Sigmoid colon (tissue), 6 donors: ENCODE measurements at regions not wholly inside any gene's neighbourhood (a gene's known extent, or its start where the extent isn't known, plus 50 kb on each side); places are given as distances from the start of the nearest gene placed in this dataset.
A peak's percentile ranks its signal among the peaks of the same experiment; 100 is the strongest.

Experiments used
- DNase-seq: peaks from one replicate; pipeline ENCODE4 v3.0.0-alpha.2; 2019
- H3K27ac ChIP-seq, 4 donors: fragments of 200-600 bp; sonication (generic); one replicate each; pipeline ENCODE4 v1.5.1; 2016 to 2019; ENCODE audit warnings: mild to moderate bottlenecking in 1 of 4
- H3K27me3 ChIP-seq, 3 donors: fragments of 200-600 bp; sonication (generic); one replicate each; pipeline ENCODE4 v1.5.1; 2019; ENCODE audit warnings: mild to moderate bottlenecking in 1 of 3
- H3K36me3 ChIP-seq, 4 donors: fragments of 200-600 bp; sonication (generic); one replicate each; pipeline ENCODE4 v1.5.1; 2016 to 2019
- H3K4me1 ChIP-seq, 4 donors: fragments of 200-600 bp; sonication (generic); one replicate each; pipeline ENCODE4 v1.5.1; 2017 to 2019
- H3K4me3 ChIP-seq, 4 donors: fragments of 200-600 bp; sonication (generic); one replicate each; pipeline ENCODE4 v1.5.1; 2017 to 2019; ENCODE audit warnings: mild to moderate bottlenecking in 2 of 4, moderate library complexity in 1 of 4
- H3K9me3 ChIP-seq, 4 donors: fragments of 200-600 bp in 3 of 4; sonication (generic) in 3 of 4; one replicate each; pipeline versions ENCODE4 v1.5.1 to v1.6.1; 2013 to 2019
- CTCF ChIP-seq, 4 experiments: fragments of 450-650 bp in 3 of 4; fragments of 200-600 bp in 1 of 4; IDR thresholded peaks; one replicate each; pipeline ENCODE4 v1.5.1; 2016 to 2019; ENCODE audit warnings: antibody characterized with exemption in 4 of 4, mild to moderate bottlenecking in 3 of 4, moderate library complexity in 2 of 4
- EP300 ChIP-seq, 4 donors: sonication (generic); formaldehyde crosslinking; IDR thresholded peaks; one replicate each; pipeline ENCODE4 v1.6.1; 2017; ENCODE audit warnings: antibody characterized with exemption in 4 of 4
- POLR2A ChIP-seq, 2 donors: fragments of 450-650 bp; IDR thresholded peaks; one replicate each; pipeline ENCODE4 v1.6.1; 2016; ENCODE audit warnings: antibody characterized with exemption in 2 of 2, mild to moderate bottlenecking in 2 of 2, moderate library complexity in 2 of 2
- POLR2AphosphoS5 ChIP-seq, 4 donors: sonication (generic); formaldehyde crosslinking; IDR thresholded peaks; one replicate each; pipeline ENCODE4 v1.6.1; 2017; ENCODE audit warnings: antibody characterized with exemption in 4 of 4
- WGBS, 2 donors: extraction: QIAGEN DNeasy Blood & Tissue Kit; methylation state at CpG; one replicate each; pipeline ENCODE4 v1.1.7; 2013; 5-methylcytosine and 5-hydroxymethylcytosine counted together
- intact Hi-C: fragments of 100-400 bp; cut with DNase I; formaldehyde crosslinking; loops from one replicate; pipeline ENCODE4 v1.15.1; 2023
- donor health status: healthy with polysubstance abuse.
- donor health status: healthy.

GRCh38 chr6:113406048-113406695, 451.0 kb upstream of the MARCKS start:
- Histone ChIP-seq H3K36me3 (no peaks in the 10 kb centered on the region), H3K4me3 (no peak overlapping the region), H3K27ac (no peak overlapping the region), H3K9me3 (no peaks in the 10 kb centered on the region), H3K27me3 (no peaks in the 10 kb centered on the region), H3K4me1 (no peaks in the 10 kb centered on the region)
- 88 to 90% methylated on average over 4 of the region's 4 CpGs for WGBS, 2 donors
- DNase-seq, result no peak
- TF ChIP-seq CTCF (IDR thresholded peaks at IDR 0.05) (no peak), POLR2A (IDR thresholded peaks at IDR 0.05) (no peak), POLR2AphosphoS5 (IDR thresholded peaks at IDR 0.05) (no peak), EP300 (IDR thresholded peaks at IDR 0.05) (no peak)
- intact Hi-C loops, result no loop called here

- H3K4me3 ChIP-seq, result no peak overlapping the region
- no peaks in the 10 kb centered on the region for H3K36me3 ChIP-seq
- intact Hi-C loops, result loop anchor here (5.0 to 10.0 kb wide), 2 partner anchors 154 to 446 kb away; partner anchors contain the start of gene MARCKS
- no peak overlapping the region for H3K27ac ChIP-seq
- no peak for TF ChIP-seq POLR2A (IDR thresholded peaks at IDR 0.05)
- TF ChIP-seq EP300 (IDR thresholded peaks at IDR 0.05), result no peak
- TF ChIP-seq POLR2AphosphoS5 (IDR thresholded peaks at IDR 0.05), result no peak
- no peak for TF ChIP-seq CTCF (IDR thresholded peaks at IDR 0.05)
- H3K27me3 ChIP-seq, result no peaks in the 10 kb centered on the region
- DNase-seq, result no peak
- H3K9me3 ChIP-seq, result no peaks in the 10 kb centered on the region
- H3K4me1 ChIP-seq, result peaks cover 0 to 8% (median 3%) of the 10 kb centered on the region in 4 donors
Measured at GRCh38 chr6:113411011-113411410, 446.1 kb upstream of the MARCKS start.

GRCh38 chr6:113412589-113413357, 444.4 kb upstream of the MARCKS start:
- Histone ChIP-seq H3K4me1 (peaks cover 0 to 8% (median 3%) of the 10 kb centered on the region in 4 donors), H3K27ac (no peak overlapping the region), H3K27me3 (no peaks in the 10 kb centered on the region), H3K4me3 (no peak overlapping the region), H3K36me3 (no peaks in the 10 kb centered on the region), H3K9me3 (no peaks in the 10 kb centered on the region)
- WGBS, 2 donors, result 98 to 99% methylated on average over 1 of the region's 1 CpG
- intact Hi-C loops, result loop anchor here (5.0 to 10.0 kb wide), 2 partner anchors 152 to 445 kb away; partner anchors contain the start of gene MARCKS
- no peak for DNase-seq
- TF ChIP-seq POLR2A (IDR thresholded peaks at IDR 0.05), result no peak
- TF ChIP-seq CTCF (IDR thresholded peaks at IDR 0.05), result no peak
- TF ChIP-seq EP300 (IDR thresholded peaks at IDR 0.05), result no peak
- TF ChIP-seq POLR2AphosphoS5 (IDR thresholded peaks at IDR 0.05), result no peak

GRCh38 chr6:113414511-113414910, 442.6 kb upstream of the MARCKS start:
- intact Hi-C loops, result loop anchor here (5.0 to 10.0 kb wide), 2 partner anchors 150 to 443 kb away; partner anchors contain the start of gene MARCKS
- WGBS, 2 donors, result 13 to 56% methylated on average over 3 of the region's 3 CpGs
- no peak overlapping the region for H3K4me3 ChIP-seq
- peaks cover 0 to 8% (median 3%) of the 10 kb centered on the region in 4 donors for H3K4me1 ChIP-seq
- H3K27ac ChIP-seq, result peak overlapping the region in 1 of 4 donors; percentile 28
- H3K36me3 ChIP-seq, result no peaks in the 10 kb centered on the region
- DNase-seq, result no peak
- no peaks in the 10 kb centered on the region for H3K27me3 ChIP-seq
- TF ChIP-seq CTCF (IDR thresholded peaks at IDR 0.05) (peak; percentile 18 to 59 (median 30)), POLR2A (IDR thresholded peaks at IDR 0.05) (no peak), POLR2AphosphoS5 (IDR thresholded peaks at IDR 0.05) (peak in 1 of 4 donors; percentile 11)
- no peaks in the 10 kb centered on the region for H3K9me3 ChIP-seq
